ENCODE measurements at regions not wholly inside any gene's neighbourhood (a gene's known extent, or its start where the extent isn't known, plus 50 kb on each side); places are given as distances from the start of the nearest gene placed in this dataset.

DNA sequence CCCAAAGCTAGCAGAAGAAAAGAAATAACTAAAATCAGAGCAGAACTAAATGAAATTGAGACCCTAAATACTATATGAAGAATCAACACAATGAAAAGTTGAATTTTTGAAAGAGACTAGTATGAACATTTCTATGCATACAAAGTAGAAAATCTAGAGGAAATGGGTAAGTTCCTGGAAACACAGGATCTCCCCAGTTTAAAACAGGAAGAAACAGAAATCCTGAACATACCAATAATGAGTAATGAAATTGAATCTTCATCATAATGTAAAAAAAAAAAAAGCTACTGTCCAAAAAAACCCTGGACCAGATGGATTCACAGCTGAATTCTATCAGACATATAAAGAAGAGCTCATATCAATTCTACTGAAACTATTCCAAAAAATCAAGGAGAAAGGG lies 233.5 kb downstream of the PLPP3 start:
- TF ChIP-seq, protein P1, sequence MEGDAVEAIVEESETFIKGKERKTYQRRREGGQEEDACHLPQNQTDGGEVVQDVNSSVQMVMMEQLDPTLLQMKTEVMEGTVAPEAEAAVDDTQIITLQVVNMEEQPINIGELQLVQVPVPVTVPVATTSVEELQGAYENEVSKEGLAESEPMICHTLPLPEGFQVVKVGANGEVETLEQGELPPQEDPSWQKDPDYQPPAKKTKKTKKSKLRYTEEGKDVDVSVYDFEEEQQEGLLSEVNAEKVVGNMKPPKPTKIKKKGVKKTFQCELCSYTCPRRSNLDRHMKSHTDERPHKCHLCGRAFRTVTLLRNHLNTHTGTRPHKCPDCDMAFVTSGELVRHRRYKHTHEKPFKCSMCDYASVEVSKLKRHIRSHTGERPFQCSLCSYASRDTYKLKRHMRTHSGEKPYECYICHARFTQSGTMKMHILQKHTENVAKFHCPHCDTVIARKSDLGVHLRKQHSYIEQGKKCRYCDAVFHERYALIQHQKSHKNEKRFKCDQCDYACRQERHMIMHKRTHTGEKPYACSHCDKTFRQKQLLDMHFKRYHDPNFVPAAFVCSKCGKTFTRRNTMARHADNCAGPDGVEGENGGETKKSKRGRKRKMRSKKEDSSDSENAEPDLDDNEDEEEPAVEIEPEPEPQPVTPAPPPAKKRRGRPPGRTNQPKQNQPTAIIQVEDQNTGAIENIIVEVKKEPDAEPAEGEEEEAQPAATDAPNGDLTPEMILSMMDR (IDR thresholded peaks at IDR 0.05; ENCODE audit: insufficient read depth, low read depth, low read length), result no peak
- no peak for DNase-seq (ENCODE audit: low read depth)

GRCh38 chr1:56340977-56341376 lies 238.4 kb downstream of the PLPP3 start:
- no peak for DNase-seq (ENCODE audit: low read depth)
- TF ChIP-seq, protein P1 (IDR thresholded peaks at IDR 0.05; ENCODE audit: insufficient read depth, low read depth, low read length), result no peak
- no peak overlapping the region for H3K4me3 ChIP-seq (ENCODE audit: low read depth, low read length)

More for the DNA sequence above, 233.5 kb downstream of the PLPP3 start:
- no peak overlapping the region for H3K4me3 ChIP-seq (ENCODE audit: low read depth, low read length)

DNA sequence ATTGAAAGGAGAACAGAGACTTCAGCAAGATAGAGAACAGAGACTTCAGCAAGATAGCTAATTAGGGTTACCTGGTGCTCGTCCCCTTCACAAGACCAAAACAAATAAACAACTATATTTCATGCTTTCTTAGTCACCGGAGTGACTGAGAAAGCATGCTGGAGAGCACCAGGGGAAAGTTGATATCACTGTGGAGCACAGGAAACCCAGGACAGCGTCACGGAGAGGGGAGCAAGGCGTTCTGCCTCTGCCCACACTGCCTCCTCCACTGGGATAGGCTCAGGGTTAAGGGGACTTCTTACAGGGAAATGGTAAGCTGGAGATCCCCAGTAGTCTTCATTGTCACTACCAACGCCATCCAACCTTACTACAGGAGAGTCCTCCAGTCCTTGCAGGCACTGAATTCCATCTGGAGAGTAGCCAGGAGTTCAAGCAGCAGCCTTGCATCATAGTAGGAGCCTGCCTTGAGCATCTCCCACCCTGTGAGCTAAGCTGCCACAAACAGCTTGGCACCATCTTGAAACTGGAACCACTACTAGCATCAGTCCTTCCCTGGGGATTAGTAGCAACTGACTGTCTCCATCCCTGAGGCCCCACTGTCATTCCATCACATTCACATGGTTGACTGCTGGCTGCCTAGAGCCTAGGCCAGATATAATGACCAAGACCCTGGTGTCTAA lies 239.4 kb downstream of the PLPP3 start:
- no peak overlapping the region for H3K4me3 ChIP-seq (ENCODE audit: low read depth, low read length)
- TF ChIP-seq, protein P1 (IDR thresholded peaks at IDR 0.05; ENCODE audit: insufficient read depth, low read depth, low read length), result no peak
- DNase-seq (ENCODE audit: low read depth), result no peak

DNA sequence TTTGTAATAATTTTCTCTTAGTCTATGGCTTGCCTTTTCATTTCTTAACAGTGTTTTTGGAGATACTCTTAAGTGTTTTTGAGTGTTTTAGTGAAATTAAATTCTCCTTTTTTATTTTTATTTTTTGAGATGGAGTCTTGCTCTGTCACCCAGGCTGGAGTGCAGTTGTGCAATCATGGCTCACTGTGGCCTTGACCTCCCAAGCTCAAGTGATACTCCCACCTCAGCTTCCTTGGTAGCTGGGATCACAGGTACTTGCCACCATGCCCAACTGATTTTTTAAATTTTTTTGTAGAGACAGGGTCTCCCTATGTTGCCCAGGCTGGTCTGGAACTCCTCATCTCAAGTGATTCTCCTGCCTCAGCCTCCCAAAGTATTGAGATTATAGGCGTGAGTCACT lies 240.3 kb downstream of the PLPP3 start:
- DNase-seq (ENCODE audit: low read depth), result no peak
- TF ChIP-seq, protein P1 (IDR thresholded peaks at IDR 0.05; ENCODE audit: insufficient read depth, low read depth, low read length), result no peak
- no peak overlapping the region for H3K4me3 ChIP-seq (ENCODE audit: low read depth, low read length)

GRCh38 chr1:56336982-56337381 lies 242.4 kb downstream of the PLPP3 start:
- TF ChIP-seq, protein P1 (IDR thresholded peaks at IDR 0.05; ENCODE audit: insufficient read depth, low read depth, low read length), result no peak
- H3K4me3 ChIP-seq (ENCODE audit: low read depth, low read length), result no peak overlapping the region
- no peak for DNase-seq (ENCODE audit: low read depth)

DNA sequence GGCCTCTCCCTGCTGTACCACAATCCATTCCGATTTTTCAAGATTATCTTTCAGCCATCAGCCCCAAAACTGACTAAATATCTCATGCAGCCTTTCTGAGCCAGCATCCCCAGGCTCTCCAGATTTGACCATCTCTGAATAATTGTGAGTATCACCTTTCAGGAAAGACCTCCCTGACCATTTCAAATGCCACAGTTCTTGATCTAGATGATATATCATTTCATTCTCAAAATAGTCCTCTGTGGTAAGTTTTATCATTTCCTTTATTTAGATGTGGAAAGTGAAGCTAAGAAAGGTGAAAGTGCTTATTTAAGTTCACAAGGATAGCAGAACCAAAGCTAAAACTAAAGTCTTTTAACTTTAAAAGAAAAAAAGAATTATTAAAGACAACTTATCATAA lies 244.0 kb downstream of the PLPP3 start:
- no peak overlapping the region for H3K4me3 ChIP-seq (ENCODE audit: low read depth, low read length)
- DNase-seq (ENCODE audit: low read depth), result no peak
- TF ChIP-seq, protein P1 (IDR thresholded peaks at IDR 0.05; ENCODE audit: insufficient read depth, low read depth, low read length), result no peak

GRCh38 chr1:56334047-56334446 lies 245.3 kb downstream of the PLPP3 start:
- TF ChIP-seq, protein P1 (IDR thresholded peaks at IDR 0.05; ENCODE audit: insufficient read depth, low read depth, low read length), result no peak
- H3K4me3 ChIP-seq (ENCODE audit: low read depth, low read length), result no peak overlapping the region
- DNase-seq (ENCODE audit: low read depth), result no peak
